ENCODE measurements at regions not wholly inside any gene's neighbourhood (a gene's known extent, or its start where the extent isn't known, plus 50 kb on each side); places are given as distances from the start of the nearest gene placed in this dataset.
A peak's percentile ranks its signal among the peaks of the same experiment; 100 is the strongest.
"Not testable (repeated sequence)": the region's sequence is repeated elsewhere in the genome, so short reads cannot be mapped to it uniquely, and the experiment has no call there.

DNA sequence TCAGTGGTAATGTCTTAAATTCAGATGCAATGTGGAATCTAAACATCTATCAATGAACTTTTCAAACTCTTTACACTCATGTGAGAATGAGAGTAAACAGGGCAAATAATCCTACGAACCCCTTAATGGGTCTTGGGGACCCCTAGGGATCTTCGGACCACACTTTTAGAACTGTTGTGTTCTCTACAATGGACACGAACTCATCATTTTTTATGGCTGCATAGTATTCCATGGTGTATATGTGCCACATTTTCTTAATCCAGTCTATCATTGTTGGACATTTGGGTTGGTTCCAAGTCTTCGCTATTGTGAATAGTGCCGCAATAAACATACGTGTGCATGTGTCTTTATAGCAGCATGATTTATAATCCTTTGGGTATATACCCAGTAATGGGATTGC, 148.0 kb upstream of the PTPN1 start:
- DNase-seq, result not testable (repeated sequence)

DNA sequence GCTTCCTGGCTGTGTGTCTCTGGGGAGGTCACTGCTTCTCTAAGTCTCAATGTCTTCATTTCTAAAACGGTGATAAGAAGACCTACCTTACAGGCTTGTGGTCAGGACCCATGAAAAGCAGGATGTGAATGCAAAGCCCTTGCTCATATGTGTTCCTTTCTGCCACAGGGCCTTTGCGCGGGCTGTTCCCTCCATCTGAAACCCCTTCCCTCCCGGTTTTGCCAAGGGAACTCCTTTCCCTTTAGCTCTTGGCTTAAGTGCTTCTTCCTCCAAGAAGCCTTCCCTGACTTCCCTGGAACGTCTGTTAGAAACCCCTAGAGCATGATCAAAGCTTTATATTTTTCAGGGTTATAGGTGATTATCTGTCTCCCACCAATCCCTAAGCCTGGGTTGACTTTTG, 147.2 kb upstream of the PTPN1 start:
- no peak for DNase-seq

DNA sequence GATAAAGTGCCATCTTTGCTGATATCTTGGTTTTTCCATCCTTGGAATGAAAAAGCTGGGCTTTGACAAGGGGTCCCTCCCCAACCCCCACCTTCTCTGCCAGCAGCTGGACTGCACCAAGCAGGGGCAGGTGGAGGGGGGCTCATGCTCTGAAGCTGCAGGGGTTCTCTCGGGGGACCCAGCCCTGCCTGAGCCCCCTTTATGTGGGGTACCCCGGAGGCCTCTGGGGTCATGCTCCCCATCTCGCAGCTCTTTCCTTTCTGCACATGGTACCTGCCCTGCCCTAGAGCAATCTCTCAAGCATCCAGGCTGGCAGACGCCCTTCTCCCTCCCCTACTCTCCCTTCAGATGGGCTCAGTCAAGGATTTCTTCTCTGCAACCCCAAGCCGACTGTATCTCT, 146.7 kb upstream of the PTPN1 start:
- no peak for DNase-seq

DNA sequence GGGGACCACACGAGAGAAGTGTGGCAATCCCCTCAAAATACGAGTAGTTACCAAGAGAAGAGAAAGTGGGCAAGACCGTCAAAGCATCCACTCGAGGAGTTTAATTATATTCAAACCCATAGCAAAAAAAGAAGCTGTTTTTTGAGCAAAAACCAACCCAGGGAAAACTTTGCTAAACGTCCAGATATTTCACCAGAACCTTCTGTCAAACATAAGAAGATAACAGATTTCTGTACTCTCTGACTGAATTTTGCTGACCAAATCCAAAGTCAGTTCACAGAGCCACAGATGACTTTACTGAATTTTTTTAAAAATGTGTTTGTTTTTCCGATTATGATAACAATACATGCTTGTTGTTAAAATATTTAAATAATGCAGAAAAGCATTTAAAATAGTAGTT, 145.6 kb upstream of the PTPN1 start:
- no peak for DNase-seq

DNA sequence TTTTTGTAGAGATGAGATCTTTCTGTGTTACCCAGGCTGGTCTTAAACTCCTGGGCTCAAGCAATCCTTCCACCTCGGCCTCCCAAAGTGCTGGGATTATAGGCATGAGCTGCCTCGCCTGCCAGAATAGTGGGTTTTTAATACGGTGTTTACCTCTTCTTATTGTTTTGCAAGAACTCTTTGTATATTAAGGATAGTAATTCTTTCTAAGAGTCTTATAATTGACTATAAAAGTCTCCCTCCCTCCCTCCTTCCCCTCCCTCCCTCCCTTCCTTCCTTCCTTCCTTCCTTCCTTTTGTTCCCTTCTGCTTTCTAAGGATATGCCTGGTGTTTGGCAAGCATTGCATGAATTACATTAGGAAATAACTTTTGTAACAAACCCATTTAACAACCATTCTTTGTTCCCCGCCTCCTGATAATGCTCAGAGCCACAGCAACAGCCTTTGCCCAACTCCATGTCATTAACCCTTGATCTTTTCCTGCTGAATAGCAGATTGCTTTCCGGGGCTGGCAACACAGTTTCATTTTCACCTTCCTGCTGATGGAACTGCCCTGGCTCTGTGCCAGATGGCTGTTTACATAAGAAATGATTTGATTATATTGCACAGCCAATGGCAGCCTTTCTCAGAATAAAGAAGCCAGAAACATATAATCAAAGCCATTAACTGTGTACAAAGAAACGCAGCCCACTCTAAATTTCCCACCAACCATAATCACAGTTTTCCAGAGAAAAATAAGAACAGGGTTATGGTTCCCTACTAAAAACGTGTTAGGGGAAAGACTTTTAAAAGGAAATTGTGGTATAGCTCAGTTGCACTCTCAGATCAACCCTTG, 143.7 kb upstream of the PTPN1 start:
- peak in 1 of 4 experiments; percentile 19 for DNase-seq

DNA sequence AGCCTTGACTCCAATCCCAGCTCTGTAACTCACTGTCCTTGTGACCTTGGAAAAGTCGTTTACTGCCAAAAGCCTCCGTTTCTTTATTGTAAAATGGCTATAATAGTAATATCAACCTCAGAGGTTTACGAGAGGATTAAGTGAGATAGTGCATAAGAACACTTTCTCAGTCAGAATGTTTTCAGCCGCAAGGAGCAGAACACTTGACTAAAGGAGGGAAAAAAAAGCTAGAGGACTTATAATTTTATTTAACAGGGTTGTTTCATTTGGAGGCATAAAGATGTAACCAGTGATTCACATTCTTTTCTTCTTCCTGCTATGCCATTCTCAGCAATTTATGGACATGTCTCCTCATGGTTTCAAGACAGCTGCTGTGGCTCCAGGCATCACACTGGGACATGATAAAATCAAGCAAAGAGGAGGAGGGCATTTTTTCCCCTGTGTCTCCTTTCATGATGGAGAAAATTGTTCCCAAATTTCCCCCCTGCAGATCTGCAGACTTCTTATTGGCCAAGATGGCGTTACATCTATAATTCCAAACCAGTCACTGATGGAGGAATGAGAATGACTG, 143.0 kb upstream of the PTPN1 start:
- no peak for DNase-seq

DNA sequence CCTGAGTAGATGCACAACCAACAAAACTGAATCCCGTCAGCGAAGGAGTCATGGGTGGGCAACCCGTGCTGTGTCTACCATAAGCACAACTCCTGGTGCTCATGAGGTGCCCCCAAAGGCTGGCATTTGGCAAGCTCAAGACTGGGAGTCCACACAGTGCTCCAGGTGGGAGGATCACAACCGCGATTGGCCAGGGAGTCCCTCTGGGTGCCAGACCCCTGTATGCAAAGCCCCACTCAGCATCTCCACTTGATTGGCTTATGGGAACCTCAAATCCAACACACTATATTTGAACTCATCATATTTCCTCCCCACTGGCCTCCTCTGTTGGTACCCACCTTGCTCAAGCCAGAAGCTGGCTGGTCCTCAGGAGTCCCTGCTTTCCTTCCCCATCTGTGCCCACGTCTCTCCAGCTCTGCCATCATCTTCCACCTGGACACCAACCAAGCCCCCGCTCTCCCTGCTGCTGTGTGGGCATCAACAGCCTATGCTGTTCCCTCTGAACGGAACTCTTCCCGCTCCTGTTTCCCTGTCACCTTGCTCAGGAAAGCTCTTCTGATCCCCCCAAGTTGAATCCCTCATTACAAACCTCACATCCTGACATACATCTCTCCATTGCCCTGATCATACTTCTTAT, 142.3 kb upstream of the PTPN1 start:
- no peak for DNase-seq

DNA sequence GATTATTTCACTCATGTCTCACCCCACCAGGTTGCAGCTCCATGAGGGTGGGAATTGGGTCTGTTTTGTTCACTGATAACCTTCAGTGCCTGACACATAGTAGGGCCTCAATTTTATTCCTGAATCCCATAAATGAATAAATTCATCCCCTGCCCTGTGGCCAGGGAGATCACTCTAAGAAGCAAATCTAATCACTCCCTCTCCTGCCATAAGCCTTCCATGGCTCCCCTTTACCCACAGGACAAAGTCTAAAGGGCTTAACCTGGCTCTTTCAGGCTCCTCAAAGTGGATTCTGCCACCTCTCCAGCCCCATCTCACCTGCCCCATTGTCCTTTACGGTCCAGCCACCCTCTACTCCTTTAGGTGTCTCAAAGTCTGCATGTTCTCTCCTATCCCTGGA, 141.8 kb upstream of the PTPN1 start:
- DNase-seq, result no peak

DNA sequence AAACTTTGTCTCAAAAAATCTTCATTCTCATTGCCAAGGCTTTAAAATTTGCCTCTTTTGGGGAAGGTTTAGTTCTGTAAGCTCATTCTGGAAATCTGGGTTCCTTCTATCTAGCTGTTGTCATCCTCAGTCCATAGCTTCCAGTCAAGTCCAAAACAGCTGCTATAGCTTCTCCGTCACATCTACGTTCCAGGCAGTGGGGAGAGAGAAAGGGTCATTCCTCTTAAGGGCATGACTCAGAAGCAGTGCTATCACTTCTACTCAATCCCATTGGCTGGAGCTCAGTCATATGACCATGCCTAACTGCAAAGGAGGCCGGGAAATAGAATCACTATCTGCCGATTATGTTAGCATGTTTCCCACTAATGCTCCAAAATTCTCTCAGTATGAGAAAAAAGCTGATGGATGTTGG, 141.4 kb upstream of the PTPN1 start:
- DNase-seq, result no peak

DNA sequence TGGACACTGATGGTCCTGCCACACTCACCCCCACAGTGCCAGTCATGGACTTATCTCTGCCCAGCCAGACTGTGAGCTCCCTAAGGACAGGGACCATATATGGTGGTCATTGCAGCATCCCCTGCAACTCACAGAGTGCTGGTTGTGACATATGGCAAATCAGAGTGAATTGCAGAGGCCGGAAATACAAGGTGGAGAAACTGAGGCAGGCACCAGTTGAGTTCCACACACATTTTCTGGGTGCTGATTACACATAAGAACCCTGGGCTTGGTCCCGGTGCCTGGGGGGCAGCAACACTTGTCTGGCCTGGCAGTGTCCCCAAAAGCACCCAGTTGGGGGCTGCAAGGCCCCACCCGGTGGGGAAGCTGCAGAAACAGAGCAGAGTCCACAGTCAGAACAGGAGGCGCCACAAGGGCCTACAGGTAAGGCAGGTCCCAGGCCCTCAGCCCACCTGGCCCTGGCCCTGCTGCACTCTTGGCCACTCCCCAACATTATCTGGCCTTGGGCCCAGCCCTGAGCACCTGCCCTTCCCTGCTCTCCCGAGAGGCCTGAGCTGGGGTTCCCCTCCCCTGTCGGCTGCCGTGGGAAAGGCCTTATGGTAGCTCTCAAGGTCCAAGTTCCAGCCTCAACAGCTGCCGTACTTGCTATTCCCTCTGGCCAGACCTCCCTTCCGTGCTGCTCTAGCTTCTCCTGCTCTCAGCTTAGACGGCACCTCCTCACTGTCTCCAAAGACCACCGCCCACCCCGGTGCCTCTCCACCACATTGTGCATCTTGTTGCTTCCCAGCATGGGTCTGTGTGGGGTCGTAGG, 140.8 kb upstream of the PTPN1 start:
- no peak for DNase-seq

DNA sequence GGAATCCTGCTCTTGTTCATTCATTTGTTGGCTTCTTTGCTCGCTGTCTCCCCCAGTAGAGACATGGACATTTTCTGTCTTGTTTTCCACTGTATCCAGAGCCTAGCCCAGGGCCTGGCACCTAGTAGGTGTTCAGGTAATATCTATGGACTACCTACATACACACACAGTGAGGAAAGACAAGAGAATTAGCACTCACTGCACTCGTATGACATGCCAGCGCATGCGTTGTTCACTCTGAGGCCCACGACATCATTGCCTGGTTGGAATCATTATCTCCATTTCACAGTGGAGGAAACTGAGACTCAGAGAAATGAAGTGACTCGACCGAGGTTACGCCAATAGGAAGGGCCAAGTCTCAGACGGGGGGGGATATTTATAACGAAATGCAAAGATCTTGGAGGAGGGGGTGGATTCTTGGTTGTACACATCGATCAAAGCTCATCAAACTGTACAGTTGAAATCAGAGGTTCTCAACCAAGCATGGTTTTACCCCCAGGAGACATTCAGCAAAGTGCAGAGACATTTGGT, 140.1 kb upstream of the PTPN1 start:
- no peak for DNase-seq

DNA sequence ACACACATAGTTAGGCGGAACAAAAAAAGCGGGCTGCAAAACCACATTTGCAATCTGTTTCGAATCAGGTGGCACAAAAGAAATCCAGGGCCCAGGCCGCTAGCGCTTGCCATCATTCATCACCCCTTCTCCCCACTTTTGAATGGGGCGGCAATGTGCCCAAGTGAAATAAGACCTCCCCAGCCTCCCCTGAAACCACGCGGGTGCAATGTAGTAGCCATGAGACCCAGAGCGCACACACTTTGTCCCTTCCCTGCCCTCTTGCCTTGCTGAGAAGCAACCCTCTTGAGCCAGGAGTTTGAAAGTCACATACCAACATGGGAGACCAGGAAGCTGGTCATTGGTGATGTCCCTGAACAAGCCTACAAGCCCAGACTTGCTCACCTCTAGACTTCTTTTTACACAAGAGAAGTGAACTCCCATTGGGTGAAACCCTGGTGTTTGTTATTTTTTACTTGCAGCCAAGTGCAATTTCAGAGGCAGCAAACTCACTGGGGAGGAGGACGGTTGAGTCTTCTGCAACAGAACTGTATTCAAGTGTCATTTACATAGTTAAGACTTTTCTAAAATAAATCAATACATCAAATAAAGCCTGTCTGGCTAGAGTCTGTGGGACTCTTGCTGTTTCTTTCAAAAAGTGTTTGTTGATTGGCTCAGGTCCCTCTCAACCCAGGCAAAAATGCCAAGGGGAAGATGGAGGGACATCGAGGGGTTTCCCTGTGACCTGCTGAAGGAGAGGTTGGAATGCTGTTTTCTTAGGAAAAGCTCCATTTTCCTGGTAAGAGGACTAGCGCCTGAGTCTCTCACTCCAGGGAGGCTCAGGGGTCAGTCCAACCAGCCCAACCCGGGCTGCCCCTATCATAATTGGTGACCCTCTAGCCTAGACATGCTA, 138.1 kb upstream of the PTPN1 start:
- no peak for DNase-seq

DNA sequence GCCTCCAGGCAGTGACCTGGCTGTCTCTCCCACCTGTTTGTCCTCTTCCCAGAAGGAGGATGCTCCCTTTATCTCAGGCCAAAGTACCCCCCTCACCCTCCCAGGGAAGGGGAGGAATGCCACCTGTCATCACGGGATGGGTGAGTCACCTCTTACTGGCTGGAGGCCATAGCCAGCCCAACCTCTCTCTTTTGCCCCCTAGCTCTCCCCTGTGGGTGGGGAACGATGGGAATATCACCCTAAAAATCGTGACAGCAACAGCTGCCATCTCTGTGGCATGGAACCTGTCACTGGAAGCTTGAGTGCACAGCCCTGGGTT, 137.5 kb upstream of the PTPN1 start:
- DNase-seq, result no peak

DNA sequence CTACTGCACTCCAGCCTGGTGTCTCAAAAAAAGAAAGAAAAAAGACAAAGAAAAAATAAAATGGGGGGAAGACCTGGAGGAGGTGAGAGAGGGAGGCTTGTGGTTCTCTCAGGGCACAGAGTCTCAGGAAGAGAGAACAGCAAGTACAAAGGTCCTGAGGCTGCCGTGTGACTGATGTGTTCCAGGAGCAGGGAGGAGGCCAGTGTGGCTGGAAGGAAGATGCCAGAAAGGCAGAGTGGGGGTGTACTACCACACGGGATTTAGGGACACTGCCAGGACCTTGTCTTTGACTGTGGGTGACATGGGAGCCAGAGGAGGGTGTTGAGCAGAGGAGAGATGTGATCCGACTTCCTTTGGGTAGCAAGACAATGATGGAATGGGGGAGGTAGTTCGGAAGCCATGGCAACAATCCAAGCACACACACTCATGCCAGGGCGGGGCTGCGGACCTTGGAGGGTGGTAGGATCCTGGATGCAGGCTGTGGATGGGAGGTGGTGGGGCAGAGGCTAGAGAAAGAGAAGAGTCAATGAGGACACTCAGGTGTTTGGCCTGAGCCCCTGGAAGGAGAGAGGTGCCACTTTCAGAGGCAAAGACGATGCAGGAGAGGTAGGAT, 136.4 kb upstream of the PTPN1 start:
- no peak for DNase-seq

DNA sequence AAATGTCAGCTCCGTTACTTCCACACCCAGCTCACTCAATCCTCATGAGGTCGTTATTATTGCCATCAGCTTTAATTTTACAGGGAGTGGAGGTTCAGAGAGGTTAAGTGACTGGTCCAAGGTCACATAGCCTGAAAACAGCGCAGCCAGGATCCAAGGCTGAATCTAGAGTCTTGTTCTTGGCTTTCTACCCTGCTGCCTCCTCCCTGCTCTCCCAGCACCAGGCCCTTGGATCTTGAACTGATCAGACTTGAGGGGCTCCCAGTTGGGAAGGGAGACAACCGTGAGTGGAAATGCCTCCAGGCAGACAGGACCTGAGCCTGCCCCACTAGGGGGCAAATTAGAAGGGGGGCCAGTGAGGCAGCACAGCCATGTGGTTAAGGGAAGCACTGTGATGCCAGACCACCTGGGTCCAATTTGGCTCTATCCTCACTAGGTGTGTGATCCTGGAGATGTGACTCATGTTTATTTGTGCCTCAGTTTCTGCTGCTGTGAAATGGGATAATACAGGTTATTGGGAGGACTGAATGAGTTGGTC, 135.6 kb upstream of the PTPN1 start:
- no peak for DNase-seq

DNA sequence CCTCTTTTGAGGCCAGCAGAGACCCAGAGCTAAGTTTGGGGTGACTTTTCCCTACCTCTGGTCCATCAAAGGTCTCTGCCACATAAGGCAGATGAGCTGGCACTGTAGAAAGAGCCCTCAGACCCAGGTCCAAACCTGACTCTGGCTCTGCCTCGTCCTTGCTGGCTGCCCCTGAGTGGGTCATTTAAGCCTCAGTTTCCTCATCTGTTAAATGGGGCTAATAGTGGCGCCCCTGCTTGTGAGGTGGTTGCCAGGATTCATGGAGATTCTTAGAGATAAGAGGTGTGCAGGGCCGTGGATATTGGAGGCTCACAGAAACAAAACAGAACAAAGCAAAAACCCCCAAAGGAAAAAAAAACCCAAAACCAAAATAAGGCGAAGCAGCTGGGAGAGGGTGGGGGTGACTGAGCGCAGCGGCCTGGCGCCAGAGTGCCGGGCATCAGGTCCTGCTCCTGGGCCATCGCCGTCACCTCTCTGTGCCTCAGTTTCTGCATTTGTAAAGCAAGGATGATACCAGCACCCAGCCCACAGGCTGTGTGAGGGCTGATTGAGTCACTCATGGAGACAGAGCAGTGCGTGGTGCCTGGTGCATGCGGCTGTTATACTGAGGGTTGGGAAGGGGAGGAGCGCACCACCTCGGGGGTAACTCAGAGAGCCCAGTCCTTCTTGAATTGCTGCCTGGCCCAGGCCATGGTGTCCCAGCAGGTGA, 133.8 kb upstream of the PTPN1 start:
- DNase-seq, result no peak

DNA sequence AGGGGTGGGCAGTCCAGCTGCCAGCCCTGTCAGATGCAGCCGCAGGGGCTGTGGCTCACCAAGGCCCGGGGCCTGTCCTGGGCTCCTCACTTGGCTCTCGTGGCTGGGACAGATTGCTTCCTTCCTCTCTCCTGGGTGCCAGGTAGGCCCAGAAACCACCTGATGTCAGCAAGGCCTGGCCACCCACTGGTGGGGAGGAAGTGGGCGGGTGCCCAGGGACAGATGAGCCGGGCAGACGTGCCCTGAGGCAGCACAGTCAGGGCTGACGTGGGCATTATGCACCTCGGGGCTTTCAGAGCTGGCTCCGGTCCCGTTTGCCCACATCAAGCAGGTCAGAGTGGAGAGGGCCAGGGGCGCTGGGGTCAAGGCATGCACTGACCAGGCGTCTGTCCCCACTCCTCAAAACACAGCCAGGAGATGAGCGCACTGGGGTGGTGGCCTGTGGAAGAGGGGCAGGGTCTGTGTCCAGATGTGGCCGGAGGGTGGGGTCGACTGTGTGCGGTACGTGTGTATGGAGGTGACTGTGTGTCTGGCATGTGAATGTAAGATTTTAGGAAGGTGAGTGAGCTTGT, 133.2 kb upstream of the PTPN1 start:
- no peak for DNase-seq

DNA sequence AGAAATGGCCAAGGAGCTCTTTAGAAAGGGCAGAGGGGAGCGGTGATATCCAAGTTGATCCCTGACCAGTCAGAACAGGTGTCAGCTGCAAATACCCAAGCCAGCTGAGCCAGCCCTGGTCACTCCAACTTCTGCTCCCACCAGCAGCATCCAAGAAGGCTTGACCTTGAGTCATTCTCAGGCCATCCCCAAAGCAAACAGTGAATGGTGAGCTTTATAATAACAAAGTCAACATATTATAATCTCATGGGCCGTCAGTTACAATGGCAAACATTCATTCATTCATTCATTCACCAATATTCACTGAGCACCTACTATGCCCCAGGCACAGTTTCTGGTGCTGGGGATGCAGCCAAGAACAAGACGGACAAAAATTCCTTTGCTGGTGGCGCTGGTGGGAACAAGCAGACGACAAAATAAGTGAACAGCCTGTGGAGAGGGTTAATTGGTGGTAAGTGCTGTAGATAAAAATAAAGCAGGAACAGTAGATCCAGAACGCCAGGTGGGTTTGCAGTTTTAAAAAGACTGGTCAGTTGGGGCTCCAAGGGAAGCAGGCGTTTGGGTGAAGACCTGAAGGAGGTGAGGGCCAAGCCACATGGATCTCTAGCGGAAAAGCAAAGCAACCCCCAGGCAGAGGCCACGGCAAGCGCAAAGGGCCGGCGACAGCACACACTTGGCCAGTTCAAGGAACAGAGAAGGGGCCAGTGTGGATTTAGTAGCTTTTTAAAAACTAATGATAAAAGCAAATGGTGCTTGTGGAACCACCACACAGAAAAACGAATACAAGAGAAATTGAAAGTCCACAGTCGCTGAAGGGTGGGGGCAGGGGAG, 131.8 kb upstream of the PTPN1 start:
- DNase-seq, result no peak

Measured in activated naive CD4-positive, alpha-beta T cell (primary cell).